SK-N-SH treated with all-trans-retinoic acid at 6 μM for 48 hours (cell line): ENCODE measurements at regions not wholly inside any gene's neighbourhood (a gene's known extent, or its start where the extent isn't known, plus 50 kb on each side); places are given as distances from the start of the nearest gene placed in this dataset.

ENCODE experiments used
- OSR1 ChIP-seq: fragments of 250-450 bp; sonication (Bioruptor Pico); IDR thresholded peaks from 2 replicates; pipeline ENCODE4 v1.8.0; 2022; ENCODE audit warnings: moderate library complexity, mild to moderate bottlenecking, inconsistent platforms
- TCF4 ChIP-seq: fragments of 250-450 bp; sonication (Bioruptor Pico); IDR thresholded peaks from 2 replicates; pipeline ENCODE4 v1.8.0; 2021; ENCODE audit warnings: mild to moderate bottlenecking, moderate library complexity, borderline replicate concordance
- ZNF565 ChIP-seq: fragments of 450-650 bp; formaldehyde crosslinking; conservative IDR thresholded peaks from 2 replicates; pipeline ENCODE4 v1.5.0; 2020; ENCODE audit warnings: low read depth, mild to moderate bottlenecking, moderate library complexity
- TF ChIP-seq, protein P1 (sequence below): fragments of 250-450 bp; sonication (Bioruptor Pico); IDR thresholded peaks from 2 replicates; pipeline ENCODE4 v1.8.0; 2020; ENCODE audit warnings: mild to moderate bottlenecking, moderate library complexity, borderline replicate concordance

- TF ChIP-seq, protein P1, sequence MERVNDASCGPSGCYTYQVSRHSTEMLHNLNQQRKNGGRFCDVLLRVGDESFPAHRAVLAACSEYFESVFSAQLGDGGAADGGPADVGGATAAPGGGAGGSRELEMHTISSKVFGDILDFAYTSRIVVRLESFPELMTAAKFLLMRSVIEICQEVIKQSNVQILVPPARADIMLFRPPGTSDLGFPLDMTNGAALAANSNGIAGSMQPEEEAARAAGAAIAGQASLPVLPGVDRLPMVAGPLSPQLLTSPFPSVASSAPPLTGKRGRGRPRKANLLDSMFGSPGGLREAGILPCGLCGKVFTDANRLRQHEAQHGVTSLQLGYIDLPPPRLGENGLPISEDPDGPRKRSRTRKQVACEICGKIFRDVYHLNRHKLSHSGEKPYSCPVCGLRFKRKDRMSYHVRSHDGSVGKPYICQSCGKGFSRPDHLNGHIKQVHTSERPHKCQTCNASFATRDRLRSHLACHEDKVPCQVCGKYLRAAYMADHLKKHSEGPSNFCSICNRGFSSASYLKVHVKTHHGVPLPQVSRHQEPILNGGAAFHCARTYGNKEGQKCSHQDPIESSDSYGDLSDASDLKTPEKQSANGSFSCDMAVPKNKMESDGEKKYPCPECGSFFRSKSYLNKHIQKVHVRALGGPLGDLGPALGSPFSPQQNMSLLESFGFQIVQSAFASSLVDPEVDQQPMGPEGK (CRISPR knock-in tag), result no peak
- TF ChIP-seq TCF4 (no peak), ZNF565 (CRISPR knock-in tag) (no peak), OSR1 (no peak)
These were observed 108.5 kb upstream of the CYRIA start for GRCh38 chr2:16774091-16774490.
